GM18868 (cell line): ENCODE measurements at regions not wholly inside any gene's neighbourhood (a gene's known extent, or its start where the extent isn't known, plus 50 kb on each side); places are given as distances from the start of the nearest gene placed in this dataset.
"Not testable (repeated sequence)": the region's sequence is repeated elsewhere in the genome, so short reads cannot be mapped to it uniquely, and the experiment has no call there.

Source experiments
- ATAC-seq: cut with Tn5 transposase; IDR thresholded peaks from one replicate; pipeline ENCODE4 v1.9.1; 2021; ENCODE audit warnings: mild to moderate bottlenecking, moderate library complexity; ENCODE audit not compliant: unreplicated experiment

DNA sequence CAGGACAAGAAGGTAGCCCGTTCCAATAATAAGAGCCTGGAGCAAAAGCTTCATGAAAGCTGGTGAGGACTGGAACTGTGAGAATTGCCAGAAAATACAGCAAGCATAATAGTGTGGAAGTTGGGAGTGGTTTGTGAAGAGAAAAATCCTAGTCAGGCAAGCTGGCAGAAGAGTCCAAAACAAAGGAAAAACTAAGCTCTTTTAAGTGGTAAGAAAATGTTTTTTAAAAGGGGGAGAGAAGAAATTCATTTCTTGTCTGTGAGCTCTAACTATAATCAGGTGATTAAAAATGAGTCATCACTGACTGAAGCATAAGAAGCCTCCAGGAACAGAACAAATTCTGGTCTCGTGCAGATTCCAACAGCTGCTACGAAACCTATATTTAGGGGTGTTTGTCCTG lies 102.6 kb downstream of the CAAP1 start:
- no peak for ATAC-seq

DNA sequence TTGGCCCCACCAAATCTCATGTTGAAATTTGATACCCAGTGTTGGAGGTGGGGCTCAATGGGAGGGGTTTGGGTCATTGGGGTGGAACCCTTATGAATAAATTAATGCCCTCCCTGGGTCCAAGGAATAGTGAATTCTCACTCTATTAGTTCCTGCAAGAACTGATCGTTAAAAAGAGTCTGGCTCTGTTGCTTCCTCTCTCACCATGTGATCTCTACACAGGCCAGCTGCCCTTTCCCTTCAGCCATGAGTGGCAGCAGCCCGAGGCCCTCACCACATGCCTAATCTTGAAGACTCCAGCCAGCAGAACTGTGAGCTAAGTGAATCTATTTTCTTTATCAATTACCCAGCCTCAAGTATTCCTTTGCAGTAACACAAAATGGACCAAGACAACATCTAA lies 106.0 kb downstream of the CAAP1 start:
- ATAC-seq, result no peak

DNA sequence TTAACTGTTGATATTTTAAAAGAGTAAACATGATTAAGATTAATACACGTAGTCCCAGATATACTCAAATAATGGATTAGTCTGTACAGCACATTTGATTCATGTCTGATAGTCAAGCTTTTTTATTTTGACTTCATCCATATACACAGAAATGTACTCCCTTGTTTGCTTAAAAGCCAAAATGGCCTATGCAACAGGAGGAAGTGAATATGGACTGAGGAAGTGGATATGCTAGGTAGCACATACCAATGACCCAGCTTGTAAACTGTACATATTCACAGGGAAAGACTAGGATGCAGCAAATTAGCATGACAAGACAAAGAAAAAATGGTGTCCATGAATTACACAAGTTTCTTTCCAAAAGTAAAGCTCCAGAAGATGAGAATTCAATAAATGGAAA lies 109.7 kb downstream of the CAAP1 start:
- ATAC-seq, result no peak

DNA sequence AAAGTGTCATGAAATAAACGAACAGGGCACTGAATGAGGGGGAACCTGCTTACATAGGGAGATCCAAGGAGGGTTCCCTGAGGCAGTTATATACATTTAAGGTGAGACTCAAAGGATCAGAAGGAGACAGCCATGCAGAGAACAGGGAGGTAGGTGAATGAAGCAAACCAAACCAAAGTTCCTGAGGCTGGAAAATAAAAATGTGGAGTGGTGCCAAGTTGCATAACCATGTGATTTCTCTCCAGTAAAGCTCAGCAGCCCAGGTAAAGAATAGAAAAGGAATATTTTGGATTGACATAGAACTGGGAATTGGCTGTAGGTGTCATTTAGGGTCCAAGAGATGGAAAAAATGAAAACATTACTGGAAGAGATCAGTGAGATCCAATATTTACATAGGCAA lies 110.7 kb downstream of the CAAP1 start:
- ATAC-seq, result no peak

DNA sequence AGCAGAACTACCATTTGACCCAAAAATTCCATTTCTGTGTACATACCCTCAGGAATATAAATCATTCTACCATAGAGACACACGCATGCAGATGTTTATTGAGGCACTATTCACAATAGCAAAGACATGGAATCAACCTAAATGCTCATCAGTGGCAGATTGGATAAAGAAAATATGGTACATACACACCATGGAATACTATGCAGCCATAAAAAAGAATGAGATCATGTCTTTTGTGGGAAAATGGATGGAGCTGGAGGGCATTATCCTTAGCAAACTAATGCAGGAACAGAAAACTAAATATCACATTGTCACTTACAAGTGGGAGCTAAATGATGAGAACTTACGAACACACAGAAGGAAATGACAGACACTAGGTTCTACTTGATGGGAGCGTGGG lies 112.3 kb downstream of the CAAP1 start:
- not testable (repeated sequence) for ATAC-seq

DNA sequence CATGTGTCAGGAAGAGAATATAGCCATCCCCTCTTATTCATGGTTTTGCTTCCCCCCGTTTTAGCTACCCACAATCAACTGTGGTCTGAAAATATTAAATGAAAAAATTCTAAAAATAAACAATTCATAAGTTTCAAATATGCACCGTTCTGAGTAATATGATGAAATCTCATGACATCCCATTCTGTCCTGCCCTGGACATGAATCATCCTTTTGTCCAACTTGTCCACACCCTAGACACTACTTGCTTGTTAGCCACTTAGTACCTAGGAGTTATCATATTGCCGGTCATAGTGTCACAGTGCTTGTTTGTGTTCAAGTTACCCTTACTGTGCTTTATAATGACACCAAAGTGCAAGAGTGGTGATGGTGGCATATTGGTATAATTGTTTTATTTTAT lies 113.5 kb downstream of the CAAP1 start:
- ATAC-seq, result no peak

DNA sequence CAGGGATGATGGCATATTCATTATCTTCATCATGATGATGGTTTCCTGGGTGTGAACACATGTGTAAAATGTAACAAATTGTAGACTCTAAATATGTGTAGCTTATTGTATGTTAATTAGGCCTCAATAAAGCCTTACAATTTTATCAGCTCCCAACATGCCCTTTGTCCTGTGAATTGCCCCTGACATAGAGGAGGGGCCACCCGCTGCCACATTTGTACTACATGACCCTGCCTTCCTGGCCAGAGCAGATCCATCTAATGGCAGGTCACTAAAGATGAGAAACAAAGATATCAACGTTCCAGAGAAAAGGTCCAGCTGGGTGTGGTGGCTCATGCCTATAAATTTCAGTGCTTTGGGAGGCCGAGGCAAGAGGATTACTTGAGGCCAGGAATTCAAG lies 117.2 kb downstream of the CAAP1 start:
- ATAC-seq, result no peak

DNA sequence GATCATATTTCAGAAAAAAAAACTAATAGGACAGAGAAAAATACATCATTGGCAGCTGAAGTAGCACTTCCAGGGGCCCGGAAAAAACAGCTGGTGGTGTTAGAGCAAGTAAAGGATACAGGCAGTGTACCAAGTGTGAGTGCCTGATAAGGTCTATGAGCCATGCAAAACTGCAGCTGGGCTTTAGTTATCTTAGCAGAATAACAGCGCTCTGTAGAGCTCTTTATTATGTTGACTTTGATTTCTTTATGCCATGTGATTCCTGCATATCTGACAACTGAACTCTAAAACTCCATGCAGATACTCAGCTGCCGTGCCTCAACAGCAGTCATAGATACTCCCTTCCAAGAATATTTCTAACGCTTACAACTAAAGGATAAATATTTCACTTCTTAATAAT lies 119.5 kb downstream of the CAAP1 start:
- no peak for ATAC-seq

DNA sequence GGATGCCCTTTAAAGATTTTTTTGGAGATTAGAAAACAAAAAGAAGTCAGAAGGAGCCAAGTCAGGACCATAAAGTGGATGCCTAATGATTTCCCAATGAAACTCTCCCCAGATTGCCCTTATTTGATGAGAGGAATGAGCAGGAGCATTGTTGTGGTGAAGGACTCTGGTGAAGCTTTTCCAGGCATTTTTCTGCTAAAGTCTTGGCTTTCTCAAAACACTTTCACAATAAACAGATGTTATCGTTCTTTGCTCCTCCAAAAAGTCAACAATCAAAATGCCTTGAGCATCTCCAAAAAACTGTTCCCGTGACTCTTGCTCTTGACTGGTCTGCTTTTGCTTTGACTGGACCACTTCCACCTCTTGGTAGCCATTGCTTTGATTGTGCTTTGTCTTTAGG lies 121.8 kb downstream of the CAAP1 start:
- no peak for ATAC-seq

DNA sequence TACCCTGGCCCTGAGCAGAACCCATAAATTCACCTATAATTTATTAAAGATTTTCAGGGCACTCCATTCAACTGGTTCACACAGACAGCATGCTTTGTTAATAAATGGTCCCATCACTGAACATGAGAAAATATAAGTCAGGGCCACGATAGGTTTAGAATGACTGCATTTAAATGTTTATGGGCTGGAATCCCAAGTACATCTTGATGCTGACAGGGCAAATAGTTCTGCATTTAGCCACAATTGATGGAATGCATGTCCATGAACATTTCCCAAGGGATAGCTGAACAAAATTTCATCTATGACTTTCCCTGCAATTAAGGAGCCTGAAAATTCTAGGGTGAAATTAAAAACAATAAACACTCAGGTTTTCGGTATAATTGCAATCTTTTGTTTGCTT lies 124.5 kb downstream of the CAAP1 start:
- no peak for ATAC-seq

DNA sequence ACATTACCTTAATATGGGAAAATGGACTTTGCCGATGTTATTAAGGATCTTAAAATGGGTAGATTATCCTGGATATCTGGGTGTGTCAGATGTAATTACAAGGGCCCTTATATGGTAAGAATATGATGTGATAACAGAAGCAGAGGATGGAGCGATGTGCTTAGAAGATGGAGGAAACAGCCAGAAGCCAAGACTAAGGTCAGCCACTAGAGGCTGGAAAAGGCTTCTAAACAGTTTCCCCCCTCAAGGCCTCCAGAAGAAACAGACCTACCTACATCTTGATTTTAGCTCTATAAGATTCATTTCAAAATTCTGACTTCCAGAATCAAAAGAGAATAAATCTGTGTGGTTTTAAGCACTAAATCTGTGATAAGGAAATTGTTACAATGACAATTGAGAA lies 131.9 kb downstream of the CAAP1 start:
- ATAC-seq, result no peak

DNA sequence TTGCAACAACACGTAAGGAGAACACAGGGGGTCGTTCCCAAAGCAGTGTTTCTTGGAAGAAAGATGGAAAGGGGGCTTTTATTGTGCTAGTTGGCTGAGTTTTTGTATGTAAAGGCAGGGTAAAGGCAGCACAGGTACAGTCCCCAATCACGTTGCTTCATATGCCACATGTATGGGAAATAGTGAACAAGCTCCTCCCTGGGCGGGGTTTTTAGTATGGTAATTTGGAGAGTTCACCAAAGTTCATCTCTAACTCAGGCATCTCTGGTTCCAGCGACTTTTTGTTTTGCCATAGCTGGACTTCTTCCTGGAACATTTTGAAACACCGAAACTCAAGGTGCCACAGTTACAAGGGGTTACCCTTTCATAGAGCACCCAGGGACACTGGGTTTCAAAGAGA lies 133.9 kb downstream of the CAAP1 start:
- ATAC-seq, result no peak

DNA sequence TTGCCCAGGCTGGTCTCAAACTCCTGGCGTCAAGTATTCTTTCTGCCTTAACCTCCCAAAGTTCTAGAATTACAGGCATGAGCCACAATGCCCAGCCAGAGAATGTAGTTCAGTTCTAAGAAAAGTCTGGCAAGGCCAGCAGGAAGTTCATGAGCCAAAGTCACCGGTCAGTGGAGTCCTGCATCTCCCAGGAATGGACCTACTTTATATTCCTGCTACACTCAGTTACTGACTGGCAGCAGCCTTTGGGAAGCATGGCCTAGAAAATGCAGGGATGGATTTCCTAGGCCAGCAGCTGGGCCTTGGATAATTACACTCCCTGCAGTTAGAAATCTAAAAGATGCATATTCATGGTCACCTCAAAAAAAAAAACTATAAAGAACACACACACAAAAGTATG lies 135.7 kb downstream of the CAAP1 start:
- no peak for ATAC-seq

DNA sequence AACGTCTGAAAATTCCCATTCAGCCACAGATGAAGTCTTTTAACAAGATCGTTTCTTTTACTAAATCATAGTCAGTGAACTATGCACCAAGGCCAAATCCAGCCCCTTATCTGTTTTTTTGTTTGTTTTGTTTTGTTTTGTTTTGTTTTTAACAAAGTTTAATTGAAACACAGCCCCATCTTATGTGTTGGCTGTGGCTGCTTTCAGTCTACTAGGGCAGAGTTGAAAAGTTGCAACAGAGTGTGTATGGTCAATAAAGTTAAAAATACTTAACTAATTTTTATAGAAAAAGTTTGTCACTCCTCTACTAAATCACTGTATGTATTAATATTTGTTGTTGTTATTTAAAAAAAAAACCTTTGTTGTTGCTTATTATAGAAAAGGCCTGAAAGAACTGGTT lies 137.1 kb downstream of the CAAP1 start:
- ATAC-seq, result no peak

DNA sequence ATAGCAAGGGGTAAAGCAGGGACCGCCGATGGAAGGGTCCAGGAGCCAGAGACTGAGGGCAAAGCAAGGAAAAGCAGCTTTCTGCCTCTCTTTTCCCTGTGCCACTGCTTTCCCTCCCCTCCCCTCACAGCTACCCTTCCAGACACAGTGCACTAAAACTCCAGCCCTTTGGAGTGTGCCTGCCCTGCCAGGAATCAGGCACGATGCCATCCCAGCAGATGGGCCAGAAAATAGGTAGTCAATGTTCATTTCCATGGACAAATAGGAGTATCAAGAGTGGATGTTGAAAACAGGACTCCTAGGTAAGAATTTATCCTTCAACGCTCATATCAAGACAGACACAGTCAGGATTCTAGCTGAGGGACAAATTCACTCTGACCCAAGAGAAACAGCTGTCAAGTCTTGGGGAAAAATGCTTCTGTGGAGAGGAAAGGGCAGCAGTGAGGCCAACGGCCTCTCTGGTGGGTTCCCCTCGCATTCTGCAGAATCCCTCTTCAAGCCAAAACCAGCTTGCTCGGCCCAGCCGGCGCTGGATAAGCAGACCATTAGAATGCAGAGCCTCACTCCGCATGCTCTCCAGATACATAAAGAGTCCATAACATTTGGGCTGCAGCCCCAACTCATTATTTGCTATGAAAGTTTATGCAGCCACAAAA lies 138.0 kb downstream of the CAAP1 start:
- ATAC-seq, result no peak

DNA sequence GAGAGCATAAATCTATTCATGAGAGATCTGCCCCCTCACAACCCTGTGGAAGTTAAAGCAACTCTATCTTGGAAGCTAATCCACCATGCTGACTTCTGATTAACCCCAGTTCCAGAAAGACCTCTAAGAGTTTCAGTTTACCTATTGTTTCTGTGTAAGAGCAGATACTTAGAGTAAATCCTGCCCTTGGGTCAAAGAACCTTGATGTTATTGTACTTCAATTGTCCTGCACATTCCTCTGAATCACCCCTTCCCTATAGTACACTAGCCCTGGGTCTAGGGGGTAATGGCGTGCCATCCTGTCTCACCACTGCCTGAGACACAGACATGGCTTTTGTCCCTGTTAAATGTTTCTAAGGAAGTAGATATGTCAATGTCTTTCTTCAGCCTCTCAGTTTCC lies 138.6 kb downstream of the CAAP1 start:
- no peak for ATAC-seq

DNA sequence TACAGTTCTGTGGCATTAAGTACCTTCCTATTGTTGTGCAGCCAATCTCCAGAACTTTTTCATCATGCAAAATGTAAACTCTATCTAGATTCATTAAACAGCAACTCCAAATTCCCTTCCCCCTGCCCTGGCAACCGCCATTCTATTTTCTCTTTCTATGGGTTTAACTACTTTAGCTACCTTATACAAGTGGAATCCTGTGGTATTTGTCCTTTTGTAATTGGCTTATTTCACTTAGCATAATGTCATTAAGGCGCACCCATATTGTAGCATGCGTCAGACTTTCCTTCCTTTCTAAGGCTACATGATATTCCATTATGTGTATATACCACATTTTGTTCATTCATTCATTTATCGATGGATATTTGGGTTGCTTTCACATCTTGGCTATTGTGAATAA lies 142.4 kb downstream of the CAAP1 start:
- no peak for ATAC-seq

DNA sequence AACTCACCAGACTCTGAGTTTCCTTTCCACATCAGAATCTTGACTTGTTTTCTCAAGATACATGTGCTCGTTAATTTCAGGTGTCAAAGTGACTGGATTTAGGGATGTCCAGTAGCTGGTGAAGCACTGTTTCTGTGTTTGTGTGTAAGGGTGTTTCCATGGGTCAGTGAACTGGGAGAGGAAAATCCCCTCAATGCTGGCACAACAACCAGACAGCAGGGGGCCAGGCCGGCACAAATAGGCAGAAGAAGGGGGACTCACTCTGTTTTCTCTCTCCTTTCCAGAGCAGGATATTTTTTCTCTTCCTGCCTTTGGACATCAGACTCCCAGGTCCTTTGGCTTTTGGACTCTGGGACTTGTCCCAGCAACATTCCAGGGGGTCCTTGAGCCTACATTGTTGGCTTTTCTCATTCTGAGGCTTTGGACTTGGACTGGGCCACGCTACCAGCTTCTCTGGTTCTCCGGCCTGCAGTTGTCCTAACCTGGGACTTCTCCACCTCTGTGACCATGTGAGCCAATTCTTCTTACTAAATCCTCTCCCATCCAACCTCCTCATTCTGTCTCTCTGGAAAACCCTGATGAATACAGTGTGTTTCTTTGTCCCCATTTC lies 144.0 kb downstream of the CAAP1 start:
- ATAC-seq, result no peak

DNA sequence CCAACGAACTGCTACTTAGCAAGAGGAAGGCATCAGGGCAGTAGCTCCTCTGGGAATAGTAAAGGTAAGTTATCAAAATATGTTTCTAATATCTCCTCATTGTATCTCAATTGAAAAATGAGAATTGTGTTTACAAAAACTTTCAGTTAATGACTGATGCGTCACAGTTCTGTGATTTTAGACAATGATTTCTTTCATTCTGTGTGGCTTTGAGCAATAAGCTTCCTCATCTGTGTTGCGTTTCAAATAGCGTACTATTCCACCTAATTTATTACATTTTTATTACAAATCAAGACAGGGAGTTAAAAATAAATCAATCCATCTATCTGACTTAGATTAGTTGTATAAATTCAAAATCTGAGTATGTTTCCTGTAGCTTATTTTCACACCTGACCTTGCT lies 145.0 kb downstream of the CAAP1 start:
- ATAC-seq, result no peak

DNA sequence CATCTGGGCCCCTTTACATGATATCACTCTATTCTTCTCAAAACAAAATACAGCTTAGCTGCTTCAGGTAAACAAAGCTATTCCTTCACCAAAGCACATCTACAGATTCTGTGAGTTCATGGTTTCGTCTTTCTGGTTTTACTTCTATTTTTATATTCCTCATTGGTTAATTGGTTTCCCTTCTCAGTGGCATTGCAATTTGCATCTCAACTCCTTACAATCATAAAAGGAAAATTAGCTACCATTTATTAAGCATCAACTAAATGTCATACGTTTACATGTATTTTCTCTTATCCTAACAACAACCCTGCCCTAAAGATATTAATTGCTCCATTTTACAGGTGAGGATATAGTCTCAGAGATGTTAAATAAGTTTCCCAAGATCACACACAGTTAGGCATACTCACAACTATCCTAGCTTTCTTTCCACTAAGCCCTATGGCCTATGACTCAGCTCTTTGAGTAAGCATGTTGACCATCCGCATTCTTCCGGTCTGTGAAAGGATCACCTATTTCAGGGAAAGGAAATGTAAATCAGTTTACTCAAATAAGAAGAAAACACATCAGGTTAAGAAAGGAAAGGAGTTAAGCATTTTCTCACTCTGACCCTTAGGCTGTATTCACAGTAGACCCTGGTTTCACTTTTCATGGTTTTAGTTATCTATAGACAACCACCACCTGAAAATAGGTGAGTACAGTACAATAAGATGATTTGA lies 146.1 kb downstream of the CAAP1 start:
- peak; percentile 78 for ATAC-seq

DNA sequence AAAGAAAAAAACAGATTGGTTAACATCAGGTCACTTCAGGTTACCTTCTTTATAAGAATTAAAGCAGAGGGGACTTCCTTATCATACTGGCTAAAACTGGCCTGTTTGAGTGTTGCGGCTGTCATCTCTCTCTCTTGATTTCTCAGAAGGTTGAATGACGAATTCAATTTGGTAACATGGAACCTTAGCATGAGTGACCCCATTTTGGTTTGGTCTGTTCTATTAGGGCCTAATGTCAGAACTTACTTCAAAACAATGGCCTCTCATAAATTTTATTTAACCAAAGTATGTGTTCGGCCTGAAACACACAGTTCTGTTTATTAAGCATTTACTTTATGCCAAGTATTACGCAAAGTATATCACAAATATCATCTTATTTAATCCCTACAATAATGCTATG lies 147.5 kb downstream of the CAAP1 start:
- ATAC-seq, result no peak

DNA sequence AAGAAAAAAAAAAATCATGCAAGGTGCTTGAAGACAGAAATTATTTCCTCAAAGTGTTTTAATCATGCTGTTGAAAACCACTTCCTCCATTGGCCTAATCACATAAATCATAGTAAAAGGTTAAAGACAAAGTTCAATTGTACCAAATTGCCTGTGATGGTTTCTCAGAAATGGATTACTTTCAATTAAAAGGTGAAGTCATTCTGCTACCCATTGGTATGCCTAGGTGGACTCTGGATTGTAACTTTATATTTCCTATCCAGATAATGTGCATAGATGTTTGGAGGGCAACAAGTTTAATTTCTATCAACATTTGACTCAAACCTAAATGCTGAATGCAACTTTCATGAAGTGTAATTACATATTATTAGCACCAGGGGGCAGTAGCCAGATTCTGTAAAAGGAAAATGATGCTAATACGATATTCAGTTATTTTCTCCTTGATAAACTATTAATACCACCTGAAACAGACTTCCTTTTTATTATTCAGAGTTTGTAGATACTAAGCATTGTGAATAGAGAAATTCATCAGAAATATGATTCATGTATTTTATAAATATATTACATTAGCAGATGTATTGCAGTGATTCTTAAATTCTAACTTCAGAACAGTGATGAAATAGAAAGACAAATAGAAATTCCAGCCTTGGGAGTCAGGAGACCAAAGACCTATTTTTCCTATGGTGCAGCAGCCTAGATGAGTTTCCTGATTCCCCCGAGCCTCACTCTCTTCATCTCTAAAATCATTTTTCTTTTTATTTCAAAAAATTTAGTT lies 148.2 kb downstream of the CAAP1 start:
- no peak for ATAC-seq
